Hepatocyte (in vitro differentiated cells): ENCODE measurements at regions not wholly inside any gene's neighbourhood (a gene's known extent, or its start where the extent isn't known, plus 50 kb on each side); places are given as distances from the start of the nearest gene placed in this dataset.
A peak's percentile ranks its signal among the peaks of the same experiment; 100 is the strongest.

Experiments
- DNase-seq: peaks from one replicate; pipeline ENCODE4 v3.0.0-alpha.2; 2016; ENCODE audit warnings: low spot score
- H2AFZ ChIP-seq: fragments of 200-600 bp; sonication (generic); 2 replicates; pipeline ENCODE4 v1.6.0; 2016; ENCODE audit warnings: antibody characterized with exemption, mild to moderate bottlenecking
- H3K27ac ChIP-seq: fragments of 200-600 bp; sonication (generic); 2 replicates; pipeline ENCODE4 v1.5.1; 2016; ENCODE audit warnings: mild to moderate bottlenecking
- H3K27me3 ChIP-seq: fragments of 200-600 bp; sonication (generic); 2 replicates; pipeline ENCODE4 v1.6.1; 2016
- H3K36me3 ChIP-seq: fragments of 200-600 bp; sonication (generic); replicated peaks from 2 replicates; pipeline ENCODE4 v1.5.1; 2016; ENCODE audit warnings: low read depth; ENCODE audit not compliant: insufficient read depth
- H3K4me1 ChIP-seq: fragments of 200-600 bp; sonication (generic); 2 replicates; pipeline ENCODE4 v1.5.1; 2016; ENCODE audit warnings: mild to moderate bottlenecking, moderate library complexity; ENCODE audit not compliant: insufficient read depth
- H3K4me2 ChIP-seq: fragments of 200-600 bp; sonication (generic); 2 replicates; pipeline ENCODE4 v1.6.0; 2016
- H3K4me3 ChIP-seq: fragments of 200-600 bp; sonication (generic); 2 replicates; pipeline ENCODE4 v1.5.1; 2016; ENCODE audit warnings: mild to moderate bottlenecking
- H3K79me2 ChIP-seq: fragments of 200-600 bp; sonication (generic); 2 replicates; pipeline ENCODE4 v1.6.0; 2017; ENCODE audit warnings: mild to moderate bottlenecking
- H3K9me2 ChIP-seq: fragments of 200-600 bp; sonication (generic); replicated peaks from 2 replicates; pipeline ENCODE4 v1.6.0; 2017; ENCODE audit warnings: mild to moderate bottlenecking; ENCODE audit not compliant: insufficient read depth
- H3K9me3 ChIP-seq: fragments of 200-600 bp; sonication (generic); 2 replicates; pipeline ENCODE4 v1.5.1; 2016; ENCODE audit warnings: low read depth, mild to moderate bottlenecking
- H4K20me1 ChIP-seq: fragments of 200-600 bp; sonication (generic); 2 replicates; pipeline ENCODE4 v1.6.0; 2016; ENCODE audit warnings: mild to moderate bottlenecking; ENCODE audit not compliant: insufficient read depth, poor library complexity, severe bottlenecking
- CTCF ChIP-seq: fragments of 200-600 bp; sonication (generic); IDR thresholded peaks from 2 replicates; pipeline ENCODE4 v1.5.1; 2016; ENCODE audit warnings: antibody characterized with exemption, mild to moderate bottlenecking; ENCODE audit not compliant: poor library complexity
- EZH2 ChIP-seq: fragments of 200-600 bp; sonication (generic); IDR thresholded peaks from 2 replicates; pipeline ENCODE4 v1.6.1; 2016; ENCODE audit warnings: antibody characterized with exemption, mild to moderate bottlenecking, borderline replicate concordance
- EZH2phosphoT487 ChIP-seq: fragments of 200-600 bp; sonication (generic); IDR thresholded peaks from one replicate; pipeline ENCODE4 v1.6.1; 2018; ENCODE audit warnings: antibody characterized with exemption, mild to moderate bottlenecking, low read depth, moderate library complexity; ENCODE audit not compliant: unreplicated experiment, severe bottlenecking
- WGBS: methylation state at CpG from one replicate; pipeline ENCODE4 v1.1.6; 2016; ENCODE audit warnings: low lambda C conversion rate; ENCODE audit errors: missing lambda C conversion rate; 5-methylcytosine and 5-hydroxymethylcytosine counted together

- H3K27me3 ChIP-seq: no peaks in the 10 kb centered on the region
- TF ChIP-seq EZH2 (no peak), CTCF (no peak), EZH2phosphoT487 (no peak)
- no peaks in the 10 kb centered on the region for H3K9me3 ChIP-seq
- no peak overlapping the region for H3K27ac ChIP-seq
- WGBS: 41% methylated on average over 3 of the region's 3 CpGs
- H4K20me1 ChIP-seq: no peaks in the 10 kb centered on the region
- no peaks in the 10 kb centered on the region for H3K4me1 ChIP-seq
- no peaks in the 10 kb centered on the region for H3K36me3 ChIP-seq
- H3K9me2 ChIP-seq: no peaks in the 10 kb centered on the region
- no peak for DNase-seq
- no peak overlapping the region for H2AFZ ChIP-seq
- H3K79me2 ChIP-seq: no peaks in the 10 kb centered on the region
- no peak overlapping the region for H3K4me3 ChIP-seq
- no peak overlapping the region for H3K4me2 ChIP-seq
Observed at GRCh38 chr14:40574780-40575179, 1031.9 kb upstream of the LRFN5 start.

- 63% methylated on average over 1 of the region's 1 CpG for WGBS
- H2AFZ ChIP-seq: no peak overlapping the region
- no peak for TF ChIP-seq EZH2
- no peak for TF ChIP-seq CTCF
- TF ChIP-seq EZH2phosphoT487: no peak
Observed at GRCh38 chr14:40525314-40525713, 1081.4 kb upstream of the LRFN5 start.

GRCh38 chr14:40523123-40523522 lies 1083.6 kb upstream of the LRFN5 start:
- Histone ChIP-seq H3K79me2 (no peaks in the 10 kb centered on the region), H3K9me3 (no peaks in the 10 kb centered on the region), H2AFZ (no peak overlapping the region), H3K4me2 (no peak overlapping the region), H3K4me3 (no peak overlapping the region), H3K4me1 (no peaks in the 10 kb centered on the region), H3K36me3 (no peaks in the 10 kb centered on the region), H3K9me2 (no peaks in the 10 kb centered on the region), H4K20me1 (no peaks in the 10 kb centered on the region), H3K27me3 (no peaks in the 10 kb centered on the region), H3K27ac (no peak overlapping the region)
- TF ChIP-seq EZH2phosphoT487 (no peak), CTCF (no peak), EZH2 (no peak)
- DNase-seq: no peak

More at GRCh38 chr14:40525314-40525713, 1081.4 kb upstream of the LRFN5 start:
- H3K79me2 ChIP-seq: no peaks in the 10 kb centered on the region
- H3K4me2 ChIP-seq: no peak overlapping the region
- no peaks in the 10 kb centered on the region for H3K9me2 ChIP-seq
- peak; percentile 4 for DNase-seq
- no peak overlapping the region for H3K27ac ChIP-seq
- H3K4me3 ChIP-seq: no peak overlapping the region
- no peaks in the 10 kb centered on the region for H4K20me1 ChIP-seq
- no peaks in the 10 kb centered on the region for H3K36me3 ChIP-seq
- no peaks in the 10 kb centered on the region for H3K9me3 ChIP-seq
- H3K4me1 ChIP-seq: no peaks in the 10 kb centered on the region
- H3K27me3 ChIP-seq: no peaks in the 10 kb centered on the region

GRCh38 chr14:40494483-40494882 lies 1062.2 kb upstream of the FBXO33 start:
- Histone ChIP-seq H3K4me3 (no peak overlapping the region), H3K27me3 (no peaks in the 10 kb centered on the region), H3K27ac (no peak overlapping the region), H2AFZ (no peak overlapping the region), H4K20me1 (no peaks in the 10 kb centered on the region), H3K79me2 (no peaks in the 10 kb centered on the region), H3K9me3 (no peaks in the 10 kb centered on the region), H3K9me2 (no peaks in the 10 kb centered on the region), H3K4me1 (no peaks in the 10 kb centered on the region), H3K4me2 (no peak overlapping the region), H3K36me3 (no peaks in the 10 kb centered on the region)
- no peak for TF ChIP-seq EZH2phosphoT487
- TF ChIP-seq CTCF: no peak
- no peak for TF ChIP-seq EZH2
- 71% methylated on average over 3 of the region's 3 CpGs for WGBS
- DNase-seq: no peak
